OCI-LY7 (cell line): ENCODE measurements at regions not wholly inside any gene's neighbourhood (a gene's known extent, or its start where the extent isn't known, plus 50 kb on each side); places are given as distances from the start of the nearest gene placed in this dataset.

Experiments used
- CTCF ChIP-seq: fragments of 200-600 bp; sonication (generic); conservative IDR thresholded peaks from 2 replicates; pipeline ENCODE4 v1.5.1; 2014; ENCODE audit warnings: mild to moderate bottlenecking, antibody characterized with exemption, low read length, moderate library complexity, mixed read lengths
- EZH2phosphoT487 ChIP-seq: fragments of 200-600 bp; sonication (generic); IDR thresholded peaks from 2 replicates; pipeline ENCODE4 v1.6.1; 2018; ENCODE audit warnings: low read depth, borderline replicate concordance, mild to moderate bottlenecking, mixed run types, antibody characterized with exemption, low read length, moderate library complexity, mixed read lengths

- TF ChIP-seq CTCF, result no peak
- no peak for TF ChIP-seq EZH2phosphoT487
Measured at GRCh38 chr1:14404862-14405301, 193.6 kb upstream of the KAZN start.
